ENCODE measurements at regions not wholly inside any gene's neighbourhood (a gene's known extent, or its start where the extent isn't known, plus 50 kb on each side); places are given as distances from the start of the nearest gene placed in this dataset.
"Not testable (repeated sequence)": the region's sequence is repeated elsewhere in the genome, so short reads cannot be mapped to it uniquely, and the experiment has no call there.

- DNase-seq (ENCODE audit: extremely low read depth, low read depth, low spot score): no peak
Observed at GRCh38 chr5:33198836-33199235, 241.9 kb upstream of the TARS1 start.

GRCh38 chr5:33203931-33204330 is 236.8 kb upstream of the TARS1 start:
- no peak for DNase-seq (ENCODE audit: extremely low read depth, low read depth, low spot score)

- DNase-seq (ENCODE audit: extremely low read depth, low read depth, low spot score): no peak
Observed at GRCh38 chr5:33205079-33205478, 235.7 kb upstream of the TARS1 start.

- DNase-seq (ENCODE audit: extremely low read depth, low read depth, low spot score): no peak
Observed at GRCh38 chr5:33205727-33206410, 234.9 kb upstream of the TARS1 start.

GRCh38 chr5:33206962-33207506 is 233.7 kb upstream of the TARS1 start:
- no peak for DNase-seq (ENCODE audit: extremely low read depth, low read depth, low spot score)

GRCh38 chr5:33209252-33209651 is 231.5 kb upstream of the TARS1 start:
- no peak for DNase-seq (ENCODE audit: extremely low read depth, low read depth, low spot score)

GRCh38 chr5:33210221-33210620 is 230.5 kb upstream of the TARS1 start:
- DNase-seq (ENCODE audit: extremely low read depth, low read depth, low spot score): not testable (repeated sequence)

- DNase-seq (ENCODE audit: extremely low read depth, low read depth, low spot score): no peak
Observed at GRCh38 chr5:33210978-33211377, 229.8 kb upstream of the TARS1 start.

- no peak for DNase-seq (ENCODE audit: extremely low read depth, low read depth, low spot score)
Observed at GRCh38 chr5:33212439-33212838, 228.3 kb upstream of the TARS1 start.

- DNase-seq (ENCODE audit: extremely low read depth, low read depth, low spot score): no peak
Observed at GRCh38 chr5:33212900-33213299, 227.9 kb upstream of the TARS1 start.

- no peak for DNase-seq (ENCODE audit: extremely low read depth, low read depth, low spot score)
Observed at GRCh38 chr5:33223563-33224284, 217.0 kb upstream of the TARS1 start.

GRCh38 chr5:33224285-33224961 is 216.3 kb upstream of the TARS1 start:
- DNase-seq (ENCODE audit: extremely low read depth, low read depth, low spot score): no peak

- no peak for DNase-seq (ENCODE audit: extremely low read depth, low read depth, low spot score)
Observed at GRCh38 chr5:33227247-33227646, 213.5 kb upstream of the TARS1 start.

- no peak for DNase-seq (ENCODE audit: extremely low read depth, low read depth, low spot score)
Observed at GRCh38 chr5:33227746-33228145, 213.0 kb upstream of the TARS1 start.

- DNase-seq (ENCODE audit: extremely low read depth, low read depth, low spot score): no peak
Observed at GRCh38 chr5:33228149-33228548, 212.6 kb upstream of the TARS1 start.

- no peak for DNase-seq (ENCODE audit: extremely low read depth, low read depth, low spot score)
Observed at GRCh38 chr5:33229216-33229615, 211.5 kb upstream of the TARS1 start.

GRCh38 chr5:33230467-33231078 is 210.2 kb upstream of the TARS1 start:
- DNase-seq (ENCODE audit: extremely low read depth, low read depth, low spot score): peak; percentile 62

- DNase-seq (ENCODE audit: extremely low read depth, low read depth, low spot score): no peak
Observed at GRCh38 chr5:33231214-33231710, 209.5 kb upstream of the TARS1 start.

GRCh38 chr5:33231935-33232334 is 208.8 kb upstream of the TARS1 start:
- no peak for DNase-seq (ENCODE audit: extremely low read depth, low read depth, low spot score)

GRCh38 chr5:33232731-33233505 is 207.8 kb upstream of the TARS1 start:
- no peak for DNase-seq (ENCODE audit: extremely low read depth, low read depth, low spot score)

Data from glomerular endothelial cell (primary cell).